ENCODE measurements at regions not wholly inside any gene's neighbourhood (a gene's known extent, or its start where the extent isn't known, plus 50 kb on each side); places are given as distances from the start of the nearest gene placed in this dataset.

- TF ChIP-seq EZH2phosphoT487 (IDR thresholded peaks at IDR 0.05) = no peak
- TF ChIP-seq CTCF (IDR thresholded peaks at IDR 0.05) = peak; percentile 54
Measured at GRCh38 chr5:42894057-42894456, 82.4 kb upstream of the SELENOP start.
